SH-SY5Y (cell line): ENCODE measurements at regions not wholly inside any gene's neighbourhood (a gene's known extent, or its start where the extent isn't known, plus 50 kb on each side); places are given as distances from the start of the nearest gene placed in this dataset.

Experiments
- GATA2 ChIP-seq: IDR thresholded peaks from 2 replicates; pipeline ENCODE4 v1.6.1; 2011; ENCODE audit warnings: mild to moderate bottlenecking, low read depth, low read length
- GATA3 ChIP-seq: IDR thresholded peaks from 2 replicates; pipeline ENCODE4 v1.6.1; 2011; ENCODE audit warnings: low read depth, mild to moderate bottlenecking, low read length, moderate library complexity

GRCh38 chr7:131941291-131941690, 384.9 kb upstream of the PODXL start:
- TF ChIP-seq GATA2 = no peak
- TF ChIP-seq GATA3 = no peak

- no peak for TF ChIP-seq GATA2
- TF ChIP-seq GATA3 = no peak
Measured at GRCh38 chr7:131940621-131941165, 384.3 kb upstream of the PODXL start.

- TF ChIP-seq GATA2 (no peak), GATA3 (no peak)
Measured at GRCh38 chr7:131937868-131938267, 381.4 kb upstream of the PODXL start.

- TF ChIP-seq GATA2 (no peak), GATA3 (no peak)
Measured at GRCh38 chr7:131935180-131935579, 378.8 kb upstream of the PODXL start.

- TF ChIP-seq GATA2 = no peak
- TF ChIP-seq GATA3 = no peak
Measured at GRCh38 chr7:131934452-131934851, 378.0 kb upstream of the PODXL start.

- no peak for TF ChIP-seq GATA3
Measured at GRCh38 chr7:131933751-131934289, 377.4 kb upstream of the PODXL start.

GRCh38 chr7:131932271-131932670, 375.8 kb upstream of the PODXL start:
- TF ChIP-seq GATA2 = no peak
- TF ChIP-seq GATA3 = no peak

- TF ChIP-seq GATA2 (no peak), GATA3 (no peak)
Measured at GRCh38 chr7:131931370-131931769, 374.9 kb upstream of the PODXL start.

- TF ChIP-seq GATA3 (no peak), GATA2 (no peak)
Measured at GRCh38 chr7:131929632-131930031, 373.2 kb upstream of the PODXL start.

- TF ChIP-seq GATA3 = no peak
- TF ChIP-seq GATA2 = no peak
Measured at GRCh38 chr7:131927770-131928423, 371.5 kb upstream of the PODXL start.

GRCh38 chr7:131925636-131926035, 369.2 kb upstream of the PODXL start:
- no peak for TF ChIP-seq GATA3
- TF ChIP-seq GATA2 = no peak

GRCh38 chr7:131924857-131925256, 368.4 kb upstream of the PODXL start:
- TF ChIP-seq GATA2 (no peak), GATA3 (no peak)

- no peak for TF ChIP-seq GATA3
- no peak for TF ChIP-seq GATA2
Measured at GRCh38 chr7:131921016-131921415, 364.6 kb upstream of the PODXL start.

GRCh38 chr7:131919920-131920709, 363.7 kb upstream of the PODXL start:
- TF ChIP-seq GATA3 (no peak), GATA2 (no peak)

- TF ChIP-seq GATA3 (peak; percentile 74), GATA2 (peak; percentile 86)
Measured at GRCh38 chr7:131911112-131911511, 354.7 kb upstream of the PODXL start.
